ENCODE measurements at regions not wholly inside any gene's neighbourhood (a gene's known extent, or its start where the extent isn't known, plus 50 kb on each side); places are given as distances from the start of the nearest gene placed in this dataset.

GRCh38 chr16:13435873-13436474, 484.0 kb upstream of the ERCC4 start:
- no peak for TF ChIP-seq ELF1 (IDR thresholded peaks at IDR 0.05; ENCODE audit: borderline replicate concordance, low read depth)
- TF ChIP-seq RAD21 (IDR thresholded peaks at IDR 0.05; ENCODE audit: low read depth) = peak; percentile 11; the same call in 1 of the 2 replicates
- 0 out of 6 replicates have a peak, but pooled peaks of 1 of the 3 experiments have one; percentile 13 for TF ChIP-seq CTCF (IDR thresholded peaks at IDR 0.05 in 2 of 3, conservative IDR thresholded peaks at IDR 0.05 in 1 of 3; ENCODE audit: borderline replicate concordance in 1 of 3, insufficient read depth in 1 of 3, low read depth in 2 of 3, low read length in 2 of 3)
- Histone ChIP-seq H4K20me1 (ENCODE audit: insufficient read depth) (no peaks in the 10 kb centered on the region), H3K27me3 (ENCODE audit: insufficient read depth, low read length) (no peaks in the 10 kb centered on the region), H3K4me1 (ENCODE audit: control insufficient read depth in 1 of 2, insufficient read depth in 2 of 2, low read length in 2 of 2) (no peaks in the 10 kb centered on the region), H3K9ac (ENCODE audit: low read length) (no peak overlapping the region), H3K4me3 (replicated peaks in 1 of 2; ENCODE audit: low read depth in 1 of 2, low read length in 2 of 2) (no peak overlapping the region), H3K36me3 (ENCODE audit: control insufficient read depth in 1 of 2, insufficient read depth in 2 of 2, low read length in 2 of 2) (no peaks in the 10 kb centered on the region), H2AFZ (ENCODE audit: low read depth, low read length, poor library complexity, severe bottlenecking) (no peak overlapping the region), H3K4me2 (ENCODE audit: low read length) (no peak overlapping the region), H3K9me3 (ENCODE audit: control insufficient read depth in 1 of 2, insufficient read depth in 1 of 2, low read depth in 1 of 2, low read length in 2 of 2) (peaks cover 0 to 5% of the 10 kb centered on the region in 2 experiments; a peak in 1 of 4 replicates), H3K27ac (ENCODE audit: low read depth, low read length) (no peak overlapping the region), H3K9me2 (ENCODE audit: insufficient read depth) (no peaks in the 10 kb centered on the region), H3K79me2 (ENCODE audit: insufficient read depth, low read length) (no peaks in the 10 kb centered on the region)
- intact Hi-C loops (cut with micrococcal nuclease) = no loop called here
- BruUV-seq (replicated peaks) = no TSS peak
- ChIA-PET RAD21 (ENCODE audit: low non-redundant PET in 1 of 2, low total read pairs in 2 of 2, uncharacterized antibody in 2 of 2, unreplicated experiment in 2 of 2) (no interaction called here), POLR2A (no interaction called here), CTCF (no interaction called here)
- ATAC-seq (no peak), DNase-seq (ENCODE audit: low read depth, low spot score) (no peak)

GRCh38 chr16:13436641-13437412, 483.1 kb upstream of the ERCC4 start:
- H2AFZ ChIP-seq (ENCODE audit: low read depth, low read length, poor library complexity, severe bottlenecking) = no peak overlapping the region
- ChIA-PET RAD21 (ENCODE audit: low non-redundant PET in 1 of 2, low total read pairs in 2 of 2, uncharacterized antibody in 2 of 2, unreplicated experiment in 2 of 2) (no interaction called here), POLR2A (no interaction called here), CTCF (no interaction called here)
- no peak for ATAC-seq
- no peaks in the 10 kb centered on the region for H3K9me2 ChIP-seq (ENCODE audit: insufficient read depth)
- H3K4me3 ChIP-seq (replicated peaks in 1 of 2; ENCODE audit: low read depth in 1 of 2, low read length in 2 of 2) = no peak overlapping the region
- no peak overlapping the region for H3K27ac ChIP-seq (ENCODE audit: low read depth, low read length)
- no peaks in the 10 kb centered on the region for H3K27me3 ChIP-seq (ENCODE audit: insufficient read depth, low read length)
- no peaks in the 10 kb centered on the region for H3K36me3 ChIP-seq (ENCODE audit: control insufficient read depth in 1 of 2, insufficient read depth in 2 of 2, low read length in 2 of 2)
- no peaks in the 10 kb centered on the region for H3K4me1 ChIP-seq (ENCODE audit: control insufficient read depth in 1 of 2, insufficient read depth in 2 of 2, low read length in 2 of 2)
- no peak overlapping the region for H3K4me2 ChIP-seq (ENCODE audit: low read length)
- no peak overlapping the region for H3K9ac ChIP-seq (ENCODE audit: low read length)
- H3K9me3 ChIP-seq (ENCODE audit: control insufficient read depth in 1 of 2, insufficient read depth in 1 of 2, low read depth in 1 of 2, low read length in 2 of 2) = peaks cover 0 to 5% of the 10 kb centered on the region in 2 experiments; a peak in 1 of 4 replicates
- intact Hi-C loops (cut with micrococcal nuclease) = no loop called here
- H4K20me1 ChIP-seq (ENCODE audit: insufficient read depth) = no peaks in the 10 kb centered on the region
- BruUV-seq (replicated peaks) = no TSS peak
- no peak for DNase-seq (ENCODE audit: low read depth, low spot score)
- H3K79me2 ChIP-seq (ENCODE audit: insufficient read depth, low read length) = no peaks in the 10 kb centered on the region
- no peak for TF ChIP-seq CBX3 (IDR thresholded peaks at IDR 0.05; ENCODE audit: low read depth)
- TF ChIP-seq SIN3A (IDR thresholded peaks at IDR 0.05; ENCODE audit: low read depth) = no peak
- no peak for TF ChIP-seq MAX (IDR thresholded peaks at IDR 0.05)
- TF ChIP-seq REST (IDR thresholded peaks at IDR 0.05; ENCODE audit: low read depth) = no peak
- no peak for TF ChIP-seq JUND (IDR thresholded peaks at IDR 0.05)
- TF ChIP-seq ZBTB33 (IDR thresholded peaks at IDR 0.05; ENCODE audit: extremely low read depth, insufficient replicate concordance, low read length) = no peak
- no peak for TF ChIP-seq YY1 (IDR thresholded peaks at IDR 0.05; ENCODE audit: extremely low read depth, insufficient replicate concordance, low read depth, low read length)
